Hepatocyte (in vitro differentiated cells): ENCODE measurements at regions not wholly inside any gene's neighbourhood (a gene's known extent, or its start where the extent isn't known, plus 50 kb on each side); places are given as distances from the start of the nearest gene placed in this dataset.

Experiments used
- DNase-seq: peaks from one replicate; pipeline ENCODE4 v3.0.0-alpha.2; 2016; ENCODE audit warnings: low spot score
- H2AFZ ChIP-seq: fragments of 200-600 bp; sonication (generic); 2 replicates; pipeline ENCODE4 v1.6.0; 2016; ENCODE audit warnings: antibody characterized with exemption, mild to moderate bottlenecking
- H3K27ac ChIP-seq: fragments of 200-600 bp; sonication (generic); 2 replicates; pipeline ENCODE4 v1.5.1; 2016; ENCODE audit warnings: mild to moderate bottlenecking
- H3K27me3 ChIP-seq: fragments of 200-600 bp; sonication (generic); 2 replicates; pipeline ENCODE4 v1.6.1; 2016
- H3K36me3 ChIP-seq: fragments of 200-600 bp; sonication (generic); replicated peaks from 2 replicates; pipeline ENCODE4 v1.5.1; 2016; ENCODE audit warnings: low read depth; ENCODE audit not compliant: insufficient read depth
- H3K4me1 ChIP-seq: fragments of 200-600 bp; sonication (generic); 2 replicates; pipeline ENCODE4 v1.5.1; 2016; ENCODE audit warnings: mild to moderate bottlenecking, moderate library complexity; ENCODE audit not compliant: insufficient read depth
- H3K4me2 ChIP-seq: fragments of 200-600 bp; sonication (generic); 2 replicates; pipeline ENCODE4 v1.6.0; 2016
- H3K4me3 ChIP-seq: fragments of 200-600 bp; sonication (generic); 2 replicates; pipeline ENCODE4 v1.5.1; 2016; ENCODE audit warnings: mild to moderate bottlenecking
- H3K79me2 ChIP-seq: fragments of 200-600 bp; sonication (generic); 2 replicates; pipeline ENCODE4 v1.6.0; 2017; ENCODE audit warnings: mild to moderate bottlenecking
- H3K9me2 ChIP-seq: fragments of 200-600 bp; sonication (generic); replicated peaks from 2 replicates; pipeline ENCODE4 v1.6.0; 2017; ENCODE audit warnings: mild to moderate bottlenecking; ENCODE audit not compliant: insufficient read depth
- H3K9me3 ChIP-seq: fragments of 200-600 bp; sonication (generic); 2 replicates; pipeline ENCODE4 v1.5.1; 2016; ENCODE audit warnings: low read depth, mild to moderate bottlenecking
- H4K20me1 ChIP-seq: fragments of 200-600 bp; sonication (generic); 2 replicates; pipeline ENCODE4 v1.6.0; 2016; ENCODE audit warnings: mild to moderate bottlenecking; ENCODE audit not compliant: insufficient read depth, poor library complexity, severe bottlenecking
- CTCF ChIP-seq: fragments of 200-600 bp; sonication (generic); IDR thresholded peaks from 2 replicates; pipeline ENCODE4 v1.5.1; 2016; ENCODE audit warnings: antibody characterized with exemption, mild to moderate bottlenecking; ENCODE audit not compliant: poor library complexity
- EZH2 ChIP-seq: fragments of 200-600 bp; sonication (generic); IDR thresholded peaks from 2 replicates; pipeline ENCODE4 v1.6.1; 2016; ENCODE audit warnings: antibody characterized with exemption, mild to moderate bottlenecking, borderline replicate concordance
- EZH2phosphoT487 ChIP-seq: fragments of 200-600 bp; sonication (generic); IDR thresholded peaks from one replicate; pipeline ENCODE4 v1.6.1; 2018; ENCODE audit warnings: antibody characterized with exemption, mild to moderate bottlenecking, low read depth, moderate library complexity; ENCODE audit not compliant: unreplicated experiment, severe bottlenecking
- WGBS: methylation state at CpG from one replicate; pipeline ENCODE4 v1.1.6; 2016; ENCODE audit warnings: low lambda C conversion rate; ENCODE audit errors: missing lambda C conversion rate; 5-methylcytosine and 5-hydroxymethylcytosine counted together

GRCh38 chr9:117775591-117775990 lies 71.4 kb downstream of the TLR4 start:
- H3K4me2 ChIP-seq = no peak overlapping the region
- DNase-seq = no peak
- no peaks in the 10 kb centered on the region for H3K36me3 ChIP-seq
- no peak overlapping the region for H2AFZ ChIP-seq
- TF ChIP-seq EZH2phosphoT487 = no peak
- no peak for TF ChIP-seq CTCF
- no peak for TF ChIP-seq EZH2
- no peaks in the 10 kb centered on the region for H3K4me1 ChIP-seq
- H3K9me2 ChIP-seq = no peaks in the 10 kb centered on the region
- no peaks in the 10 kb centered on the region for H4K20me1 ChIP-seq
- no peaks in the 10 kb centered on the region for H3K9me3 ChIP-seq
- no peak overlapping the region for H3K27ac ChIP-seq
- H3K27me3 ChIP-seq = peaks cover 6% of the 10 kb centered on the region
- no peaks in the 10 kb centered on the region for H3K79me2 ChIP-seq
- no peak overlapping the region for H3K4me3 ChIP-seq

- Histone ChIP-seq H3K4me1 (no peaks in the 10 kb centered on the region), H2AFZ (no peak overlapping the region)
- no peak for TF ChIP-seq EZH2phosphoT487
Observed at GRCh38 chr9:117777823-117778222, 73.6 kb downstream of the TLR4 start.

GRCh38 chr9:117779760-117780159 lies 75.6 kb downstream of the TLR4 start:
- Histone ChIP-seq H2AFZ (no peak overlapping the region), H3K36me3 (no peaks in the 10 kb centered on the region), H3K9me2 (no peaks in the 10 kb centered on the region), H3K9me3 (no peaks in the 10 kb centered on the region), H3K4me3 (no peak overlapping the region), H3K27ac (no peak overlapping the region), H3K79me2 (no peaks in the 10 kb centered on the region), H3K4me2 (no peak overlapping the region), H4K20me1 (no peaks in the 10 kb centered on the region), H3K27me3 (peaks cover 10% of the 10 kb centered on the region), H3K4me1 (no peaks in the 10 kb centered on the region)
- no peak for DNase-seq
- TF ChIP-seq CTCF = no peak
- 80% methylated on average over 3 of the region's 3 CpGs for WGBS

More at GRCh38 chr9:117777823-117778222, 73.6 kb downstream of the TLR4 start:
- Histone ChIP-seq H3K4me2 (no peak overlapping the region), H4K20me1 (no peaks in the 10 kb centered on the region), H3K36me3 (no peaks in the 10 kb centered on the region), H3K27ac (no peak overlapping the region), H3K27me3 (peaks cover 10% of the 10 kb centered on the region), H3K79me2 (no peaks in the 10 kb centered on the region), H3K9me2 (no peaks in the 10 kb centered on the region), H3K4me3 (no peak overlapping the region), H3K9me3 (no peaks in the 10 kb centered on the region)
- DNase-seq = no peak

- Histone ChIP-seq H3K79me2 (no peaks in the 10 kb centered on the region), H3K27ac (no peak overlapping the region), H3K4me3 (no peak overlapping the region), H3K4me1 (no peaks in the 10 kb centered on the region), H4K20me1 (no peaks in the 10 kb centered on the region), H3K4me2 (peak overlapping the region; percentile 66), H3K27me3 (peaks cover 5% of the 10 kb centered on the region), H2AFZ (peak overlapping the region; percentile 38), H3K36me3 (no peaks in the 10 kb centered on the region), H3K9me3 (no peaks in the 10 kb centered on the region), H3K9me2 (no peaks in the 10 kb centered on the region)
- TF ChIP-seq CTCF (peak; percentile 99), EZH2phosphoT487 (no peak)
- DNase-seq = peak; percentile 79
- 33% methylated on average over 9 of the region's 10 CpGs for WGBS
Observed at GRCh38 chr9:117782931-117783788, 79.0 kb downstream of the TLR4 start.
